Hepatocyte (in vitro differentiated cells): ENCODE measurements at regions not wholly inside any gene's neighbourhood (a gene's known extent, or its start where the extent isn't known, plus 50 kb on each side); places are given as distances from the start of the nearest gene placed in this dataset.
"Not testable (repeated sequence)": the region's sequence is repeated elsewhere in the genome, so short reads cannot be mapped to it uniquely, and the experiment has no call there.

ENCODE experiments used
- EZH2 ChIP-seq: fragments of 200-600 bp; sonication (generic); IDR thresholded peaks from 2 replicates; pipeline ENCODE4 v1.6.1; 2016; ENCODE audit warnings: antibody characterized with exemption, mild to moderate bottlenecking, borderline replicate concordance
- EZH2phosphoT487 ChIP-seq: fragments of 200-600 bp; sonication (generic); IDR thresholded peaks from one replicate; pipeline ENCODE4 v1.6.1; 2018; ENCODE audit warnings: antibody characterized with exemption, mild to moderate bottlenecking, low read depth, moderate library complexity; ENCODE audit not compliant: unreplicated experiment, severe bottlenecking
- TF ChIP-seq, protein P1 (sequence below): fragments of 200-600 bp; sonication (generic); IDR thresholded peaks from 2 replicates; pipeline ENCODE4 v1.5.1; 2016; ENCODE audit warnings: antibody characterized with exemption, mild to moderate bottlenecking; ENCODE audit not compliant: poor library complexity

DNA sequence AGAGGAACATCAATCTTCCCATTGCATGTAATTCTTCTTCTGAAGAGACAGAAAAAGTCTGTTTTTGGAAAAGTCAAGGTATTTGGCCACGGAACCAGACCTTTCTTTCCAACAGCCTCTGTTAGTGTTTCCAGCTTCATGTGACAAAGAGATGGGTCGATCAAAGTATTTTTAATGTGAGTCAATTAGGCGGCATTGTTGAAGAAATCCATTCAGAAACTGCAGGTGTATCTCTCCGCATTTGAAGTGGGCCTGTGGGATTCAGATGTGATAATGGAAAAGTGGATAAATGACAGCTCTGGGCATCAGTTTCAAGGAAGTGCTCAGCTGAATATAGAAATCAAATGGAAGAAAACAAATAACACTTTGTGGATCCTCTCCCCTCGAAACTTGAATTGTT is 143.1 kb upstream of the CHL1 start:
- TF ChIP-seq, protein P1, sequence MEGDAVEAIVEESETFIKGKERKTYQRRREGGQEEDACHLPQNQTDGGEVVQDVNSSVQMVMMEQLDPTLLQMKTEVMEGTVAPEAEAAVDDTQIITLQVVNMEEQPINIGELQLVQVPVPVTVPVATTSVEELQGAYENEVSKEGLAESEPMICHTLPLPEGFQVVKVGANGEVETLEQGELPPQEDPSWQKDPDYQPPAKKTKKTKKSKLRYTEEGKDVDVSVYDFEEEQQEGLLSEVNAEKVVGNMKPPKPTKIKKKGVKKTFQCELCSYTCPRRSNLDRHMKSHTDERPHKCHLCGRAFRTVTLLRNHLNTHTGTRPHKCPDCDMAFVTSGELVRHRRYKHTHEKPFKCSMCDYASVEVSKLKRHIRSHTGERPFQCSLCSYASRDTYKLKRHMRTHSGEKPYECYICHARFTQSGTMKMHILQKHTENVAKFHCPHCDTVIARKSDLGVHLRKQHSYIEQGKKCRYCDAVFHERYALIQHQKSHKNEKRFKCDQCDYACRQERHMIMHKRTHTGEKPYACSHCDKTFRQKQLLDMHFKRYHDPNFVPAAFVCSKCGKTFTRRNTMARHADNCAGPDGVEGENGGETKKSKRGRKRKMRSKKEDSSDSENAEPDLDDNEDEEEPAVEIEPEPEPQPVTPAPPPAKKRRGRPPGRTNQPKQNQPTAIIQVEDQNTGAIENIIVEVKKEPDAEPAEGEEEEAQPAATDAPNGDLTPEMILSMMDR, result not testable (repeated sequence)
- TF ChIP-seq EZH2, EZH2phosphoT487: not testable (repeated sequence)
